Fibroblast of peridontal ligament (primary cell): ENCODE measurements at regions not wholly inside any gene's neighbourhood (a gene's known extent, or its start where the extent isn't known, plus 50 kb on each side); places are given as distances from the start of the nearest gene placed in this dataset.
"Not testable (repeated sequence)": the region's sequence is repeated elsewhere in the genome, so short reads cannot be mapped to it uniquely, and the experiment has no call there.

Experiments used
- DNase-seq: peaks from one replicate; pipeline ENCODE4 v3.0.0-alpha.2; 2010; ENCODE audit errors: extremely low read depth

DNA sequence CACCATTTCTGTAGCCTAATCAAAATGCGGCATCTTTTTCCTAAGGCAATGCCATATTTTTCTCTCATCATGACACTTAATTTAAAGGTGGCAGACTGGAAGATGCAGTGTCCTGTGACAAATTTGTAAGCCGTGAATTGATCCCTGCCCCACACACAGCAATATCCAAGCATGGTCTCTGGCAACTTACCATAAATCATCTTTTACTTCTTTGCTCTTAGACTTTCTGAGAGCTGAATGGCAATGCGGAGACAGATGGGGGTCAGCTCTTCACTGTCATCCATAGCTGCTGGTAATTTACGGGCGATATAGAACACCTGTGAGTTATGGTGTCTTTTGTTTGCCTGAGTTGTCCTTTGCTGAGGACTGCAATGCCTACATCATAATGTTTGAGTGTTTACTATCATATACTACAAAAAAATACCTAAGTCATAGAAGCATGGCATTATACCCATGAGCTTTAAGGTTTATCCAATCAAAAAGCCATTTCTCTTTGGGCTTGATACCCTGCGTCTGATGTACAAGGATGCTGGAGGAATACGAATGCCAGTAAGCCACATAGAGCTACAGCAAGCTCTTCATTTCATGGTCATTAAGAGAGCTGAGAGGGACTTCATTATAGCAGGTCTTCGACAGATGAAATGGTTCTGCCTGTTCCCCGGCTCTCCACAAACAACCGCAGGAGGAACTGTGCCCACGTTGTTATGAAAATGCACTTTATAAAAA is 148.1 kb downstream of the TRIML1 start:
- no peak for DNase-seq

GRCh38 chr4:188289531-188290125 is 150.4 kb downstream of the TRIML1 start:
- DNase-seq: no peak

DNA sequence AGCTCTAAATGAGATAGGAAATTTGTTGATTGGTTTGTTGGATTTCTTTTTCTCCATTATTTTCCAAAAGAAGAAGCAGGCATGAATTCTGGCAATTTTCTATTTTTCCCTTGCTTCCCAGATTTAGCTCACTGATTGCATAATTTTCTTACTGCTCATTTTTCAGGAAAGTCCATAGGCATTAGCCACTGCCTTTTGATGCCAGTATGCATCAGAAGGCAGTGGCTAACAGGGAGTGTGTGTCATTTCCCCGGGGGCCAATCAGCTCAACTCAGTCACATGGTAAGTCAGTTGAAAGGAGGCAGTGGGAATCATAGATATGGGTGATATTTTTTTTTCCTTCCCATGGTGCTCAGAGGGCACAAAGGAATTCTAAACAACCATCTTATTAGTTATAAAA is 156.7 kb downstream of the TRIML1 start:
- DNase-seq: peak; percentile 91

DNA sequence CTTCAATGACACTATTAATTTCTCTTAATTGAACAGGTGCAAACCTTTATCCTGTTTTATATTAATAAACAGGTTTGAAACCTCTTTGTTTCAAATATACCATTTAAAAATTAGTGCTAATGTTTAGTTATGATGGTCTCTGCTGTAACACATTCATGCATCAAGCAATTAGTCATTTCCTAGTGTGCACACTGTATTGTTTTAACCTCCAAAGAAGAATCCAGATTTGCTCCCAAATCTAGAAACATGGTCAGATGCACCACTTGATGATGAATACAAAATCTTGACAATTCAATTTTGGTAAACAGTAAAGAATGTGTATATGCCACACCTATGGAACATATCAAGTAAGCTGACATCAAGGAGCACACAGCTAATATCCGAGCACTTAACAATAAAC is 157.1 kb downstream of the TRIML1 start:
- peak; percentile 6 for DNase-seq

DNA sequence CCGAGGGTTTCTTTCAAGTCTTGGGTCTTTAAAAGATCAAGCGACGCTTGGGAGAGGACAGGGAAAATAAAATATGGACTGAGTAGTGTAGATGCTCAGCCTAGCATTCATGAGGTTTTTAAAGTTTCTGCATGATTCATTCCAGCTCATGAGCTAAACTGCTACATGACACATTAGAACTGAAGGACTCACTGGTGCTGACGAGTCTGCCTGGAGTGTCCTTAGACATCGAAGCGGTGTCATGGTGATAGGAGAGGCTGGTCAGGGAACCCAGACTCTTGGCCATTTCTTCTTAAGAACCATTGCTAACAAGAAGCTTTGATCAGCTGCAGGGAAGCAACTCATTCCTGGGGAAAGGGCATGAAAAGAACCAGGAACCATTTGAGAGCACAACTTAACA is 158.6 kb downstream of the TRIML1 start:
- DNase-seq: peak; percentile 66

- peak; percentile 42 for DNase-seq
Measured at GRCh38 chr4:188299161-188299560, 159.9 kb downstream of the TRIML1 start.

DNA sequence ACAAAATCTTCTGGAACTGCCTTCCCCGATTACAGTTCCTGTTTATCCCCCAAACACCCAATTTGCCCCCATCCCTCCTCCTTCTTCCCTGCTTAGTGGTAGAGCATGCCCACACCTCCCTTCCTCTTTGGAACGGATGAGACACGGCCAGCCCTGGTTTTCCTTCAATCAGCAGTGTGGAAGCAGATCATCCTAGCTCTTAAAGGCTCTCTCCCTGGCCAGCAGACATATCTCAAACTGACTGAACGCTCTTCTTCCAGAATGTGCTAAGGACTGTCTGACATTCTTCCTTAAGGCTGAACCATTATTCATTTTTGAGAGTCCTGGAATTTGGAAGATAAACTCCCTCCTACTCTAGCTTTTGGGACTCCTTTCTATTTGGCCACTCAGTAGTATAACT is 161.1 kb downstream of the TRIML1 start:
- no peak for DNase-seq

DNA sequence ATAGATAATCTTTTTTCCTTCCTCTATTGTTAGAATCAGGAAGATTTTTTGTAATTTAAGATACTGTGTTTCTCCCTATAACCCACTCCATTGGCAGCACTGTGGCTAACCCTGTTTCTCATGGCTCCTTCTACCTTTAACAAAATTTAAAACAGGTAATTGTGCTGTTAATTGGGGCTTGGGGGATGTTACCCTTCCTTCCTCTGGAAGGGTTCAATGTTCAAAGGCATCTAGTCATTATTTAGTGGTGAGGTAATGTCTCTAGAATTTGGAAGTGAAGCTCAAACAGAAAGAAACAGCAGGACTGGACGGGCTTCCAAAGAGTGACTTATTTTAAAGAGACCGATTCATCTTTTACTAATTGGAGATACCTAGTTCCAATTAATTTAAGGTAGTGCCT is 166.4 kb downstream of the TRIML1 start:
- DNase-seq: no peak

DNA sequence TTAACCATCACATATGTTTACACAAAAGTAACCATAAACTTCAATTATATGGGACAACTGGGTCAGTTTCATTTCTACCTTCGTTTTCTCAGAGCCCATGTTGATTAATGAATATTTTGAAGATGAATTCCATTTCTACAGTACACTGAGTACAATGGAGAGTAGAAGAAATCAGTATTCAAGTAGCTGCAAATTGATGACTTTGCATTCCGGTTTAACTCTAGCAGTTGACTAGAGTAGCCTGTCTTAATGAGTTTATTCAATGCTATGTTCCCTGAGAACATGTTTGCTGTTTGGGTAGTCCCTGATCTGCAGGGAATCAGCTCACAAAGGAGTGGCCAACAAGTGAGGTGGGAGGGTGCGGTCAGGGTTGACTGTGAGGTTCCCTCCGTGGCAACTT is 168.3 kb downstream of the TRIML1 start:
- no peak for DNase-seq

- no peak for DNase-seq
Measured at GRCh38 chr4:188308142-188308541, 168.9 kb downstream of the TRIML1 start.

DNA sequence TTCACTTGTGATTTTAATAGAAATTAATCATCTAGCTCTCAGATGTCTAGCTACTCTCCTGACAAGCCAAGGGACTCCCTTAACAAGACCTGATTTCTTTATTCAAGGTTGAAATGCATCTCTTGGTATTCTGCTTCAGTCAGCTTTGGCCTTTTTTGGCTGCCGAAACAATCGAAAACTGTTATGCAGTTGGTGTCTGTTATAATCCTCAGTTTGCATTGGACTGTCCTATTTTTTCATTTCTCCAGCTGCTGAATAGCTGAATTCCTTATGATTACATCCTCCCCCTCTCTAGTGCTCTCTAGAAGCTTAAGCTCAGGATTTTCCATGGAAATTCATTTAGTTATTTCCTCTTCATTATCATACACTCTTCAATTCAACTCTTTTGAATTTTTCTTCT is 177.2 kb downstream of the TRIML1 start:
- no peak for DNase-seq

- no peak for DNase-seq
Measured at GRCh38 chr4:188328966-188329365, 189.7 kb downstream of the TRIML1 start.

DNA sequence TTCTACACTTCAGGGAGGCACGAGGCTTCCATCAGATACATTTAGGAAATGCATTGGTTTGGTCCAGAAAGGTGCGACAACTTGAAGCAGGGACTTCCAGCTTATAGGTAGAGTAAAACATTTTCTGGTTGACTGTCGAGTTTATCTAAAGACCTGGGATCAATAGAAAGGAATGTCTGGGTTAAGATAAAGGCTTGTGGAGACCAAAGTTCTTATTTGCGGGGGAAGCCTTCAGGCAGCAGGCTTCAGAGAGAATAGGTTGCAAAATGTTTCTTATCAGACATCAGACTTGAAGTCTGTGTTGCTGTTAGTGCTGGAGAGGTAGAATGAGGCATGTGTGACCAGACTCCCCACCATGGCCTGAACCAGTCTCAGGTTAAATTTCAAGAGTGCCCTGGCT is 190.3 kb downstream of the TRIML1 start:
- no peak for DNase-seq

DNA sequence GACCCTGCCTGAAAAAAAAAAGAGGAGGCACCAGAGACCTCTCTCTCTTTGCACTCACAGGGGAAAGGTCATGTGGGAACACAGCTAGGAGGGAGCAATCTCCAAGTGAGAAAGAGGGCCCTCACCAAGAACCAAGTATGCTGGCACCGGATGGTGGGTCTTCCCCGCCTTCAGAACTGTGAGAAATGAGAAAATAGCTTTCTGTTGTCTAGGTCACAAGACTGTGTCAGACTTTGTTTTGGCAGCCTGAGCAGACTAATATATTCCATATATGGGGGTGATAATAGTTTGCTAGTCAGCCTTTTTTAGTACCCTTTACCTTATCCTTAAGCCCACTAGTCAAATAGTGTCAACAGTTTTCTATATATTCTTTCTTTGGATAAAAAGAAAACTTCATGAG is 193.0 kb downstream of the TRIML1 start:
- DNase-seq: peak; percentile 9

DNA sequence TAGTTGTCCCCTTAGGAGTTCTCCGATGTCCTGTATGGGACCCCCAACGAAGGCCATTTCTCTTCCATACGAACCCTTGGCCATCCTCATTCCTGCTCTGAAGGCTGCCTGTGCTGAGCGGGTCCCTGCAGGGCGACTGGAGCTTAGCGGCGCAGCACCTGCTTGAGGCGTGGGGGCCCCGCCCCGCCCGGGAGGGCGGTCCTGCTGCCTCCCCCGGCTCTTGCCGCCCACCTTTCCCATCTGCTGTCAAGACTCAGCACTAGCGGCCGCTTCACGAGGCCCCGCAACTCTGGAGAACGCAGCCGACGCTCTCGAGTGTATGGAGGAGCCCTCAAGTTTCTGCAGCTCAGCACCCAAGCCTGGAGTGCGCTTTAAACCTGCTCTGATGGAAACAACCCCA is 197.7 kb downstream of the TRIML1 start:
- DNase-seq: no peak

- DNase-seq: no peak
Measured at GRCh38 chr4:188341428-188341827, 202.2 kb downstream of the TRIML1 start.

GRCh38 chr4:188346171-188346809 is 207.0 kb downstream of the TRIML1 start:
- DNase-seq: peak; percentile 2

DNA sequence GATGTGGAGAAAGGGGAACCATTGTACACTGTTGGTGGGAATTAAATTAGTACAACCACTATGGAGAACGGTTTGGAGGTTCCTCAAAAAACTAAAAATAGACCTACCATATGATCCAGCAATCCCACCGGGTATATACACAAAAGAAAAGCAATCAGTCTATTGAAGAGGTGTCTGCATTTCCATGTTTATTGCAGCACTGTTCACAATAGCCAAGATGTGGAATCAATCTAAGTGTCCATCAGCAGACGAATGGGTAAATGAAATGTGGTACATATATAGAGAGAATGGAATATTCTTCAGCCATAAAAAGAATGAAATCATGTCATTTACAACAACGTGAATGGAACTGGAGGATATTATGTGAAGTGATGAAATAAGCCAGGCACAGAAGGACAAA is 208.1 kb downstream of the TRIML1 start:
- no peak for DNase-seq

- not testable (repeated sequence) for DNase-seq
Measured at GRCh38 chr4:188349569-188349968, 210.3 kb downstream of the TRIML1 start.

DNA sequence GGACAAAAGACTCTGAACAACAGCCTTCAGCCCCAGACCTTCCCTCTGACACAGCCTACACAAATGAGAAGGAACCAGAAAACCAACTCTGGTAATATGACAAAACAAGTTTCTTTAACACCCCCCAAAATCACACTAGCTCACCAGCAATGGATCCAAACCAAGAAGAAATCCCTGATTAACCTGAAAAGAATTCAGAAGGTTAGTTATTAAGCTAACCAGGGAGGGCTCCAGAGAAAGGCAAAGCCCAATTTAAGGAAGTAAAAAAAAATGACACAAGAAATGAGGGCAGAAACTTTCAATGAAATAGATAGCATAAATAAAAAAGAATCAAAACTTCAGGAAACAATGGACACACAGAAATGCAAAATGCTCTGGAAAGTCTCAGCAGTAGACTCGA is 224.0 kb downstream of the TRIML1 start:
- no peak for DNase-seq

DNA sequence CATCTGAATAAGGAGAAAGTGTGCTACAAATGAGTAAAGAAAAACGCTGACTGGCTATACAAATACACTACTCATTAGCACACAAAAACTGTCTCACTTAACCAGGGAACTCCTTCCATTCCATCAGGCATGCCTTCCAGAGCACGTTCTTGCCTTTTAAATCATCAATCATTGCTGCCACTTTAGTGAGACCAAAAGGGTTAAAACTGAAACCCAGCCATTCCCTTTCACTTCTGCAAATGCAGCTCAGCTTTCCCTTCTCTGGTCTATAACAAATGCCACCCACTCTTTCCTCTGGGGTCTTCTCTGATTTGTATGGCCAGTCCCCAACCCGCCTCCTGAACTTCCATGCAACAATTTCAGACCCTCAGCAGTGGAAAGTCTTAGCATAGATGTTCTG is 231.5 kb downstream of the TRIML1 start:
- DNase-seq: no peak

DNA sequence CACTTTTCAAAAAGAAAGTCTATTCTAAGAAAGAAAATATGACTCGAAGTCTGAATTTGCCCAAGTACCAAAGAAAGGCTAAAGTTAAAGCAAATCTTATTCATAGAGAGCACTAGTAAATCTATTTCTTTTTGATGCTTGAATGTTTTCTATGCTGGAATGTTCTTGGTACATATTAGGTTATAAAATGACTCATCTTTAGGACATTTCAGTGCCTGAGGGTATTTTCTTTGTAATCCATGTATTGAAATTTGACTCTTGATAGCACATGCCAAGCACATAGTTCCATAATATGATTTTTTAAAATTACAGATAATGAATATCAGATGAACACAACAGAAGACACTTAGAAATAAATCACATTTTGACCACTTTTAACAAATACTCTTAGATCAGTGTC is 232.8 kb downstream of the TRIML1 start:
- DNase-seq: peak; percentile 89

DNA sequence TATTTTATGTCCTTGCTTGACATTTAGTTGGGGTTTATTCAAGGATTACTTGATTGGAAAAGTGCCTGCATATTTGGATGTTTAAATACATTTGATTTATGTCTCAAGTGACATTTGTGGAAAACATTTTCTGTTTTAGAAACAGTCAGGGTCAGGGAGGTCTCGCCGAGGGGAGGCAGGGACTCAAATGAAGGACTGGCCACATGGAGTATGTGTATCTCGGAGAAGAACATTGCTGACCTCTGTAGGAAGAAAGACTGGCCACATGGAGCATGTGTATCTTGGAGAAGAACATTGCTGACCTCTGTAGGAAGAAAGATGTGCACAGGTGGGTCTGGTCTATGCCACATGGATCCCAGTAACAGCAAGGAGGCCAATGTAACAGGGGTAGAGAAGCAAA is 233.6 kb downstream of the TRIML1 start:
- peak; percentile 79 for DNase-seq
